Left lobe of liver (tissue), 2 donors: ENCODE measurements at regions not wholly inside any gene's neighbourhood (a gene's known extent, or its start where the extent isn't known, plus 50 kb on each side); places are given as distances from the start of the nearest gene placed in this dataset.
"Not testable (repeated sequence)": the region's sequence is repeated elsewhere in the genome, so short reads cannot be mapped to it uniquely, and the experiment has no call there.

Experiments used
- ATAC-seq: fragments of 200-7000 bp; cut with Tn5 transposase; one replicate; pipeline ENCODE4 v1.9.1; 2020; ENCODE audit warnings: mild to moderate bottlenecking, moderate library complexity
- DNase-seq: peaks from one replicate; pipeline ENCODE4 v3.0.0-alpha.2; 2020; ENCODE audit warnings: low spot score
- donor health status: DM: no; HTN: no; CAD: no; lungs with moderate emphysema.
- donor health status: DM: no; HTN: yes; CAD: no.

DNA sequence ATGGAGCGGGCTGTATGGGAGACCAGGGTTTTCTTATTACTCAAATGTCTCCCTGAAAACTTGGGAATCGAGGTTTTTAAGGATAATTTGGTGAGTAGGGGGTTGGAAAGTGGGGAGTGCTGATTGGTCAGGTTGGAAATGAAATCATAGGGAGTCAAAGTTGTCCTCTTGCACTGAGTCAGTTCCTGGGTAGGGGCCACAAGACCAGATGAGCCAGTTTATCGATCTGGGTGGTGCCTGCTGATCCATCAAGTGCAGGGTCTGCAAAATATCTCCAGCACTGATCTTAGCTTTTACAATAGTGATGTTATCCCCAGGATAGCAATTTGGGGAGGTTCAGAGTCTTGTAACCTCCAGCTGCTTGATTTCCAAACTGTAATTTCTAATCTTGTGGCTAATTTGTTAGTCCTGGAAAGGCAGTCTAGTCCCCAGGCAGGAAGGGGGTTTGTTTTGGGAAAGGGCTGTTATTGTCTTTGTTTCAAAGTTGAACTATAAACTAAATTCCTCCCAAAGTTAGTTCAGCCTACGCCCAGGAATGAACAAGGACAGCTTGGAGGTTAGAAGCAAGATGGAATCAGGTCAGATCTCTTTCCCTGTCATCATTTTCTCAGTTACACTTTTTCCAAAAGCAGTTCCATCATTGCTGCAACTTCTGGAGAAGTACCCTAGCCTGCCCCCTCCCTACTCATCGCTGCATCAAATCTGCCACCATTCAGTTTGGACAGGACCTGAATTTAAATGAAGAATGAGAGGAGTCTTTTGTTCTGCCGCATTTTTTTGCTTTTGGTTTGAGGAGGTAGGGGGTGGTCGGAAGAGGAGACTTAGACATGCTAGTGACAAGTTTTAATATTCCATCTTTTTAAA is 236.4 kb upstream of the GALNT17 start:
- DNase-seq, ATAC-seq: not testable (repeated sequence)

DNA sequence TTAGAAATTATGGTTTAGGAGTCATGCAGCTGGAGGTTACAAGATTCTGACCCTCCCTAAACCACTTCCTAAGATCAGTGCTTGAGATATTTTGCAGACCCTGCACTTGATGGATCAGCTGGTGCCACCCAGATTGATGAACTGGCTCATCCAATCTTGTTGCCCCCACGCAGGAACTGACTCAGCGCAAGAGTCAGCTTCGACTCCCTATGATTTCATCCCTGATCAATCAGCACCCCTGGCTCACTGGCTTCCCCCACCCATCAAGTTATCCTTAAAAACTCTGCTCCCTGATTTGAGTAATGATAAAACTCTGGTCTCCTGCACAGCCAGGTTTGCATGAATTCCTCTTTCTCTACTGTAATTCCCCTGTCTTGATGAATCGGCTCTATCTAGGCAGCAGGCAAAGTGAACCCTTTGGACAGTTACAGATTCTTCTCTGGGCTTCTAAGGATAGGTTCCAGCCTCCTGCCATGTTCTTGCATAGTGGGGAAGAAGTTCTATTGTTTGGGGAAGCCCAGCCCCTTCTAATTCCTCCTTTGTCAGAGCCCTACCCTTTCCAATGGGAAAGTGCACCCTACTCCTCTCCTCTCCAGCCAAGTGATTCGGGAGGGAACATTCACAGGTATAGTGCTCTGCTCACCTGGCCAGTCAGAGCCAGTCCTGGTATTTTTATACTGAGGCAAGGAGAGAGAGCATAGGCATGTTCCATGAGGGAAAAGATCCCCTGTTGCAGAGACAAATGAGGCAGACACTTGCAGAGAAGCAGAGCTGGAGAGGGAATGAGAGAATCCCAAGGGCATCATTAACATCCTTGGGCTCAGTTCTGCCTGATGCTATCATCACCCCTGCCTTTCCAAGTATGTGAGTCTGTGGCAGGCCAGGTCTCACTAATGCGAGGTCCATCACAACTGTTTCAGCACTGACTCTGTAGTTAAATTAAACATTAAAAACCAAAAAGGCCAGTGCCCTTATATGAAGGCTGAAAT is 224.4 kb upstream of the GALNT17 start:
- DNase-seq: no peak
- ATAC-seq: no peak

DNA sequence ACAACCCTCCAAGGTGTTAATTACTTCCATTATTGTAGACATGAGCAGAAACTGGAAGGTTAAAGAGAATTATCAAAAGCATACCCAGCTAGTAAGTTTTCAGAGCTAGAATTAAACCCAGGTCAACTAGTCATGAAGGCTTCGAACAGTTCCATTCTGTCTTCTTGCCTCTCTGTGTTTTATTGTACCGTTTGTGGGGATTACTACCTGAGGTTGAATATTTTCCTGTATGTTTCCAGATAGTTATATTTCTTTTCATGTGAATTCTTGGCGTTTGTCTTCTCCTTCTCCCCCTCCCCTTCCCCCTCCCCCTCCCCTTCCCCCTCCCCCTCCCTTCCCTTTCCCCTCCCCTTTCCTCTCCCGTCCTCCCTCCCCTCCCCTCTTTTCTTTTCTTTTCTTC is 218.0 kb upstream of the GALNT17 start:
- no peak for ATAC-seq
- no peak for DNase-seq

DNA sequence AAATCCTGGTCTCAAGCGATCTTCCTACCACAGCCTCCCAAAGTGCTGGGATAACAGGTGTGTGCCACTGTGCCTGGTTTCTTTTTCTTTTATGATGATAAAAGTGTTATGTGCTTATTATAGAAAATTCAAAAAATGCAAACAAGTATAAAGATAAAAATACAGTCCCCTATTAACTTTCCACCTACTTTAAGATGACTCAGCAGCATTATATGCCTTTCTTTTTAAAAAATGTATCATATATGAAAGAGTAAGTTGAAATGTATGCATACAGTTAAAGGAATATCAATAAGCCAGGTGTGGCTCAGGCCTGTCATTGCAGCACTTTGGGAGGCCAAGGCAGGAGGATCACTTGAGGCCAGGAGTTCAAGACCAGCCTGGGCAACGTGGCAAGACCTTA is 216.9 kb upstream of the GALNT17 start:
- no peak for ATAC-seq
- no peak for DNase-seq

DNA sequence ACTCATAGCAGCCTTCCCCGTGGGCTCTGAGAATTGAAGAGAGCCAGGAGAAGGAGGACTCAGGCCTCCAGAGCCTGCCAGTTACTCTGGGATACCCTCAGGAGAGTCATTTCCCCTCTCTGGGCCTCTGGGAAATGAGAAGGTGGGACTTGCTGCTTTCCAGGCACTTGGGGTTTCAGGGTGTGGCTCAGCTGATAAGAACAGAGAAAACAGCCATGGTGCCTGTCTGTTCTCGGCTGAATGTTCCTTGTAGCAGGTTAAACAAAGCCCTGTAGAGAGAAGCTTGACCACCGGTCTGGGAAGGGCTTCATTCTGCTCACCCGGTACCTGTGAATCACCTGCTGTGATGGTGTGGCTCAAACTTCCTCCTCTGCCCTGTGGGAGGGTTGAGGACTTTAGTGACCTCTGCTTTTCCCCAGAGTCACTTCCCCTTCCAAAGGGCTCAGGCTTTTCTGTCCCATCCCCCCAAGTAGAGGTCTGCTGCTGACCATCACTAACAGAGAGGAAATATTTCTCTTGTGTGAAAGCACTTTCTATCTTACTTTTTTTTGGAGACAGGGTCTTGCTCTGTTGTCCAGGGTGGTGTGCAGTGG is 212.4 kb upstream of the GALNT17 start:
- DNase-seq: no peak
- peak; percentile 30 for ATAC-seq

DNA sequence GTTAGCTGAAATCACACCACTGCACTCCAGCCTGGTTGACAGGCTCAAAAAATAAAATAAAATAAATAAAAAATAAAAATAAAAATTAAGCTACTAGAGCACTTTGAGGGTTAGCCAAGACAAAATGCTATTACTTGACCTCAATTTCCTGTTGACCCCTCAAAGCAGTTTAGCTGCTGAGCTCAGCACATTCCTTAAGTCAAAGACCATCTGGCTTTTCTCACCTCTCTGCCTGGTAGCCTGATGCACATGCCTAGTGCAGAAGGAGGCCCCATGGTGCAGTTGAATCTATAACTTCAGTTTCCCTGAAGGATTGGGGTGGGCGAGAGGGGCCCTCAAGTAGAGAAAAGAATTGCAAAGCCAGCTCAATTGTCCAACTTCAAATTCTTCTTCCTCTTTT is 211.1 kb upstream of the GALNT17 start:
- no peak for DNase-seq
- ATAC-seq: no peak

DNA sequence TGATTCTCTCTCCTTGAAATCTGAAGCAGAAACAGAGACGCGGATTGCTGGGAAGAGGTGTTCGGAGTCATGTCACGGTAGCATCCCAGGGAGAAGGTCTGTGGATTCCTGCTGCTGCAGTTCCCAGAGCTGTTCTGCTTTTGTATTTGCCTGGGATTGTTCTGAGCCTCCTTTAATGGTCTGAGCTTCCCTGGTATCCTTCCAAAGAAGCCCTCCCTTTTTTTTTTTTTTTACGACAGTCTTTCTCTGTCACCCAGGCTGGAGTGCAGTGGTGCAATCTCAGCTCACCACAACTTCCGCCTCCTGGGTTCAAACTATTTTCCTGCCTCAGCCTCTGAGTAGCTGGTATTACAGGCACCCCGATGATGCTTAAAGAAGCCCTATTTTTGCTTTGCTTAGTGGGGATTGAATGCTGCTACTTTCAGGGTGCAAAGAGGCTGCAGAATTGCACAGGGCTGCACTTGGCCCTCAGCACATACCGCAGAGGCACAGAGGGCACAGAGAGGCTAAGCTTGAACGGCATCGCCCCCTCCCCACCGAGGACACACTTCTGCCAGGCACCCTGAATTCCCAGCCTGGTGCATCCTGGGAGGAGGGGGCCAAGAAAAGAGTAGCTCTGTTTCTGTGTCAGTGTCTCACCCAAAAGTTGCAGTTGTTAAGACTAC is 208.6 kb upstream of the GALNT17 start:
- ATAC-seq (no peak), DNase-seq (no peak)

DNA sequence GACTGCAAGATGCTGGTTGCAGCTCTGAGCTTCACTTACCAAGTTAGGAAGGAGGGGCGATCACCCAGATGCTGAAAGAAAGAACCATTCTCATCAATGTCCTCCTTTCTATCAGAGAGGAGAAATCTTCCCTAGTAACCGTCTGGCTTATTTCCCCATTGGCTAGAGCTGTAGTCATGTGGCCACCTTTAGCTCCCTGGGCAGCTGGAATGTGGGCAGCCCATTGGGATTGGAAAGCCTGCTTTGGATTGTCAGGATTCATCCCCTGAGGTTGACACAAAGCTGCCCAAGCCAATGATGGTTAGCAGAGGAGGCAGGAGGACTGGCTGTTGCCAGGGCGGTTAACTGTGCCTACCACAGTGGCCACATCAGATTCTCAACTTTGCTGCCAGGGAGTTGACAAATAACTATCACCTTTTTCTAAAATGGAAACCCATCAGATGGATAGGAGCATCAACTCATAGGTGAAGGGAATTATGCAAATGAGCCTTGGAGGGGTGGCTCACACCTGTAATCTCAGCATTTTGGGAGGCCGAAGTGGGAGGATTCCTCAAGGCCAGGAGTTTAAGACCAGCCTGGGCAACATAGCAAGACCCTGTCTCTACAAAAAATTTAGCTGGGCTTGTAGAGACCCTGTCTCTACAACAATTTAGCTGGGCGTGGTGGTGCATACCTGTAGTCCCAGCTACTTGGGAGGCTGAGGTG is 206.4 kb upstream of the GALNT17 start:
- ATAC-seq: no peak
- no peak for DNase-seq

DNA sequence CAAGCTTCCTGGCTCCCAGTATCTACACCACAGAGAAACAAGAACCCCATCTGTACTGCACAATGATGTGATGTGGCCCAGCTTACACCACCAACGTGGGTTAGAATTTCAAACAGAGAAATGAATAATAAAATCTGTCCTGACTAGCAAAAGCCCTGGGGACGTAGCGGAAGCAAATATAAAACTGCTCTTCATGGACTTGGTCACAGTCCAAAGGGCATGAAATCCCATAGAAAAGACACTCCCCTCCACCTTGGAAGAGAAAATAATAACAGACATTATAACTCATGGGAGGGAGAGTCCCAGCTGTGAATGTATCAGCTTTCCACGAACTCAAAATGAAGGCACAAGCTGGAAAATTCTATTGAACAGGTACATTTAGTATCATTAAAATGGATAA is 205.3 kb upstream of the GALNT17 start:
- no peak for ATAC-seq
- DNase-seq: no peak

DNA sequence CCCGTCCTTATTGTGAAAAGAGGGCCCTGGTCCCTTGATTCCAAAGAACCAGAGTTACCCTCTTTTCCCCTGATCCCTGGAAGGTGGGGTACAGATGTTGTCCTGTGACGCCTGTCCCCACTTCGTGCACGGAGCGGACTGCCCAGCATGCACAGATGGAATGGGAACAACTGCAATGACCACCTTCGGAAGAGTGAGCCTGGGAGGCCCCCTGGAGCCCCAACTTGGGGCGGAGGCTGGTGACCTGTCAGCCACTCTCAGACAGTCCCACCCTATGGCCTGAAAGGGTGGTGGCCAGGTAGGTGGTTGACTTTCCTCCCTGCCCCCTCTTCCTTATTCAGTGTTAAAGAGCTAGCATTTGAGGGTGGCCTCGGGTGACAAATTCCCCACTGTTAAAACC is 196.6 kb upstream of the GALNT17 start:
- no peak for DNase-seq
- no peak for ATAC-seq

DNA sequence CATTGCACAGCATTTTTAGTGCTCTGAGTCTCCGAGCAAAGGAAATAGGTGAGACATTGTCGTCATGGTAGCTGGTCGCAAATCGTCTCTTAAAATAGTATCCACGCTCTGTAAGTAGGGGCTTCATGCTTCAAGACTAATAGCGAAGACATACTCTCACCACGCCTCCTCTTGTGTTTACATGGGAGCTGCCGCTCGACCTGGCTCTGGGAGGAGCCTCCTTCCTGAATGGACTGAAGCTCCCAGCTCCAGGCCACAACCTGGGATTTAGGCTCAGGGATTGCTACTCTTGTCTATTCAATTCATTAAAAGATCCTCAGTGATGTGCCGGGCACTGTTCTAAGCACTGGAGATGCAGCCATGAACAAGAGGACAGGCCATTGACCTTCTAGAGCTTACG is 196.1 kb upstream of the GALNT17 start:
- DNase-seq (no peak), ATAC-seq (no peak)

DNA sequence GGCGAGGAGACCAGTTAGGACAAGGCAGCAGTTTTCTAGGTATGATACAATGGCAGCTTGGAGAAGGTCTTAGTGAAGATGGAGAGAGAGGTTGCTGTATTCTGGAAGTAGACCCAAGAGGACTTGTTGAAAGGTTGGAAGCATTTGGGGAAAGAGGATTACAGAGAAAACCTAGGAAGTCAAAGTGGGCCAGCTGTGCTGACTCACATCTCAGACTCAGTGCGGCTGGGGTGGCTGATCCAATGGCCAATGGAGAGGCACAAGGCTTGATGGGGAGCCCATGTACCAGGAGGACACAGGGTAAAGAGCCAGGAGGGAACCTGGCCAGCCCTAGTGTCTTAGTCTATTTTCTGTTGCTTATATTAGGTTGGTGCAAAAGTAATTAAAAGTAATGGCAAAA is 194.5 kb upstream of the GALNT17 start:
- DNase-seq (no peak), ATAC-seq (no peak)

DNA sequence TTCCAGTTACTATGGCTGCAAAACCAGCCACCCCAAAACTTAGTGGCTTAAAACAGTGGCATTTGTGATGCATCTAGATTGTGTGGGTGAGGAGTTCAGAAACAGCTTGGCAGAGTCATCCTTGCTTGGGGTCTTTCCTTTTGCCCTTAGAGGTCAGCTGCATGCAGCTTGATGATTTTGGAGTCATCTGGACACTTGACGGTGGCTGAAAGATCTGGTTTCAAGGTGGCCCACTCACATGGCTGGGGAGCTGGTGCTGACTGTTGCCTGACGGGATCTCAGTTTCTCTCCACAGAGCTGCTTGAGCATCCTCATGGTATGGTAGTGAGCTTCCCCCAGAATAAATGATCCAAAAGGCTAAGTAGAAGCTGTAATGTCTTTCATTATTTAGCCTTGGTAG is 191.3 kb upstream of the GALNT17 start:
- ATAC-seq (no peak), DNase-seq (no peak)

DNA sequence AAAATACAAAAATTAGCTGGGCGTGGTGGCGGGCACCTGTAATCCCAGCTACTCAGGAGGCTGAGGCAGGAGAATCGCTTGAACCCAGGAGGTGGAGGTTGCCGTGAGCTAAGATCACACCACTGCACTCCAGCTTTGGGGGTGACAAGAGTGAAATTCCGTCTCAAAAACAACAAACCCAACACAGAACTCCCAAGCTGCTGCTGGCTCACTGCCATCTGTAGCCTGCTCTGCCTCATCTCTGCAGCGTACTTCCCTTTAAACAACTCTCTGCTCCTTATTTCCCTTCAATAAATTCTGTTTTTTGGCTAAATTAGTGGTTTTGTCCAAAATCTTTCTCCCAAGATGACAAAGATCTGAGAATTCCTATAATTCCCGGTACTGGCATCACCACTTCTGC is 189.2 kb upstream of the GALNT17 start:
- DNase-seq: no peak
- no peak for ATAC-seq

DNA sequence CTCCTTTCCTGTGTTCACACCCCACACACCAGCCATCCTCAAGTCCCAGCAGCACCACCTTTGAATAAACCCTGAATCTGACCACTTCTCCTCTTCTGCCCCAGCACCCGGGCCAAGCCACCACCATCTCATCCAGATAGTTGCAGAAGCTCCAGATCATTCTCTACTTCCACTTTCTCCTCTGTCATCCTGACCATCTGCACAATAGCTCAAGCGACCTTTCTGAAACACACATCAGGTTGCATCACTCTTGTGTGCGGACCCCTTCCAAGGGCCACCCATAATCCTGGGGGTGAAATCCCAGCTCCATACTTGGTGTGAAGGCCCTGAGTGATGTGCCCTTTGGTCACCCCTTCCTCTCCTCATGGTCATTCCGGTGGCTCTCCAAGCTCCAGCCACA is 187.4 kb upstream of the GALNT17 start:
- ATAC-seq (no peak), DNase-seq (no peak)

DNA sequence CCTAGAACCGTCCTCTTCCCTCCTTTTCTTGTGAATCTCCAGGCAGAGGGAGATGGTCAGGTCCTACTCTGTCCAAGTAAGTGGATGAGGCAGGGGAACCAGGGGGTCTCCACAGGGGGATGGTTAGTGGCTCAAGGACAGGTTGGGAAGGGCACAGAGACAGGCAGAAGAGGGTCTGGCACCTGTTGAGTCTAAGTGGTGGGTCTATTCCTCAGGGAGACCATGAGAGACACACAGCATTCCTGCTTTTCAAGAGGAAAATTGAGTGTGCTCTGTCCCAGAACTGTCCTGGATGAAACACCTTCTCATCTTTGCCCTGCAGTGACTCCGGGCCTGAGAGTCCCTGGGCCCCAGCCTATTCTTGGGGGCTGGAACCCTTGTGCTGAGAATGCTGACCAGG is 184.8 kb upstream of the GALNT17 start:
- no peak for ATAC-seq
- DNase-seq: no peak

DNA sequence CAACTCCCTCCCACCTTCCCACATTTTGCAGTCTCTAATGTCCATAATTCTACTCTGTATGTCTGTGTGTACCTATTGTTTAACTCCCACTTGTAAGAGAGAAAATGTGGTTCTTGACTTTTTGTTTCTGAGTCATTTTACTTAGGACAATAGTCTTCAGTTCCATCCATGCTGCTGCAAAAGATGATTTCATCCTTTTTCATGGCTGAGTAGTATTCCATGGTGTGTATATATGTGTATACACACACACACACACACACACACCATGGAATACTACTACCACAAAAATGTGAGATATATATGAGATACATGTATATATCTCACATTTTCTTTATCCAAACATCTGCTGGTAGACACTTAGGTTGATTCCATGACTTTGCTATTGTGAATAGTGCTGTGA is 182.1 kb upstream of the GALNT17 start:
- no peak for ATAC-seq
- DNase-seq: no peak

DNA sequence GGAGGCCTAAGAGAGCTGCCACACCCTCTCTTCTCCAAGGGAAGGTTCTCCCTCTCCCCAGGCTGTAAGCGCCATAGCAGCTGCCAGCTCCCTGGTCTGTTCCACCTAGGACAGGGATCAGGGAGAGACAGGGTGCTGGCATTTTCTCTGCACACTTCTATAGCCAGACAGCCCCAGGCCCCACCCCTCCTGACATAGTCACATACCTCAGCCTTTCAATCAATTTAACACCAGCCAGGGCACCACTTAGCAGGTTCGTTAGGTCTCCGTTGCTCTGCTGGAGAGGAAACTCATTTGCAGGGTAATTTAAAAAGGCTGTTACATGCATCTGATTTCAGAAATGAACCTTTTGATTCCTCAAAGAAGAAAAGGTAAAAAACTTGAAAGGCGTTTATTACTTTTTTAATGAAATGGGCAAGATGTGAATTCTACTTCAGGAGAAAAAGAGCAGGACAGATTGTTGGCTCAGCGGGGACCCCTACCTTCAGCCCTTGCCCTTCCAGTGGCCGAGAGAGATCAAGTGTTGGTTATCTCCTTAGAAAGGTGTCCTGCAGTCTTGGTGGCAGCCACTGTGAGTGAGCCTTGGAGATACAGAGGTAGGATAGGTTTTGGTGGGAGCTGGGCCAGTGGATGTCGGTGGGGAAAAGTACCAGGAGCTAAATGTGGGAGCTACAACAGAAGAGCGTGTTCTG is 180.5 kb upstream of the GALNT17 start:
- DNase-seq: no peak
- no peak for ATAC-seq

DNA sequence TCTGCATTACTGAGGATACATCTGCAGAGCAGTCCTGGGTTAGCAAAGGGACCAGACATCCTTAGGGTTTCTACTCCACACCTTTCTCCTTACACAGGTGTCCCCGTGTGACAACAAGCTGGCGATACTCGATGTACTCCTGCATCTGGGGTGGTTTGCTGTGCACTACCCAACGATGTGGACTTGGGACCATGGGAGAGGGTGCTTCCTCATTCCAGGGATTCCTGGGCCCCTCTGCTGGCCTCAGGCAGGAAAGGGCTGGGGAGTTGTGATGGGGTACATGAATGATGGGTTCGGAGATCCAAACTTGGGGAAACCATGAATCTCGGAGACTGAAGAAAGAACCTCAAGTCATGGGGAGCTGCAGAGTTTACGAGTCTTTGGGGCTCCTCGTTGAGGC is 179.6 kb upstream of the GALNT17 start:
- ATAC-seq (no peak), DNase-seq (no peak)

DNA sequence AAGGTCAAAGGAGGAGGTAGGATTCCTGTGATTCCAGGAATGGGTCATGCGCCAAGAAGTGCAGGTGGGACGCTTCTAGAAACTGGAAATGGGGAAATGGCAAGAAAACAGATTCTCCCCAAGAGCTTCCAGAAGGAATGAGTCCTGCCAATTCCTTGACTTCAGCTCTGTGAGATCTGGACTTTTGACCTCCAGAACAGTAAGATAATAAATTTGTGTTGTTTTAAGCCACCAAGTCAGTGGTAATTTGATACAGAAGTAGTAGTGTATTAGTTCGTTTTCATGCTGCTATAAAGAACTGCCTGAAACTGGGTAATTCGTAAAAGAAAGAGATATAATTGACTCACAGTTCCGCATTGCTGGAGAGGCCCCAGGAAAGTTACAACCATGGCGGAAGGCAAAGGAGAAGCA is 178.6 kb upstream of the GALNT17 start:
- DNase-seq: no peak
- no peak for ATAC-seq
